Heart left ventricle (tissue), 13 donors: ENCODE measurements at regions not wholly inside any gene's neighbourhood (a gene's known extent, or its start where the extent isn't known, plus 50 kb on each side); places are given as distances from the start of the nearest gene placed in this dataset.

Experiments used
- POLR2A ChIP-seq, 2 donors: fragments of 450-650 bp; IDR thresholded peaks; one replicate each; pipeline ENCODE4 v1.6.1; 2017; ENCODE audit warnings: antibody characterized with exemption in 2 of 2, mild to moderate bottlenecking in 2 of 2, moderate library complexity in 2 of 2
- TF ChIP-seq, protein P1 (sequence below), 12 donors: fragments of 200-600 bp; sonication (generic) in 4 of 12; IDR thresholded peaks; one replicate each; pipeline versions ENCODE4 v1.5.0 to v1.8.0; 2018 to 2022; ENCODE audit warnings: antibody characterized with exemption in 12 of 12, mild to moderate bottlenecking in 5 of 12
- donor health status: ischemic (EF 13 %, LVEDD 7.1; RV severe dilation, severe dysfunction).
- donor health status: DM: no; HTN: yes; CAD: no.
- donor health status: DM: no; HTN: no; CAD: no.
- donor health status: ischemic (EF 25% LVEDD 6.9; RV normal size, moderate dysfunction).
- donor health status: ischemic (EF 25% LVEDD 5.7; RV mildly dilated, moderate dysfunction).
- donor health status: ischemic (EF 35%, LVEDD 5.7; RV mildly dilated, moderate dysfunction).
- donor health status: nonischemic (EF 11% LVEDD 7.7; RV severe dilation, severe dysfunction).
- donor health status: DM: yes; HTN: yes; CAD: no.
- donor health status: PGD.
- donor health status: ischemic (EF 29% LVEDD 5.4; RV normal size, mild dysfunction).
- donor health status: nonischemic (EF 23%, LVEDD 6.1; RV moderate dilation, normal function).

- TF ChIP-seq, protein P1, sequence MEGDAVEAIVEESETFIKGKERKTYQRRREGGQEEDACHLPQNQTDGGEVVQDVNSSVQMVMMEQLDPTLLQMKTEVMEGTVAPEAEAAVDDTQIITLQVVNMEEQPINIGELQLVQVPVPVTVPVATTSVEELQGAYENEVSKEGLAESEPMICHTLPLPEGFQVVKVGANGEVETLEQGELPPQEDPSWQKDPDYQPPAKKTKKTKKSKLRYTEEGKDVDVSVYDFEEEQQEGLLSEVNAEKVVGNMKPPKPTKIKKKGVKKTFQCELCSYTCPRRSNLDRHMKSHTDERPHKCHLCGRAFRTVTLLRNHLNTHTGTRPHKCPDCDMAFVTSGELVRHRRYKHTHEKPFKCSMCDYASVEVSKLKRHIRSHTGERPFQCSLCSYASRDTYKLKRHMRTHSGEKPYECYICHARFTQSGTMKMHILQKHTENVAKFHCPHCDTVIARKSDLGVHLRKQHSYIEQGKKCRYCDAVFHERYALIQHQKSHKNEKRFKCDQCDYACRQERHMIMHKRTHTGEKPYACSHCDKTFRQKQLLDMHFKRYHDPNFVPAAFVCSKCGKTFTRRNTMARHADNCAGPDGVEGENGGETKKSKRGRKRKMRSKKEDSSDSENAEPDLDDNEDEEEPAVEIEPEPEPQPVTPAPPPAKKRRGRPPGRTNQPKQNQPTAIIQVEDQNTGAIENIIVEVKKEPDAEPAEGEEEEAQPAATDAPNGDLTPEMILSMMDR (IDR thresholded peaks at IDR 0.05), result no peak
- no peak for TF ChIP-seq POLR2A (IDR thresholded peaks at IDR 0.05)
Observed at GRCh38 chr3:107249132-107249531, 128.1 kb upstream of the CCDC54 start.
